ENCODE measurements at regions not wholly inside any gene's neighbourhood (a gene's known extent, or its start where the extent isn't known, plus 50 kb on each side); places are given as distances from the start of the nearest gene placed in this dataset.

- no peak for TF ChIP-seq GABPA (IDR thresholded peaks at IDR 0.05; ENCODE audit: low read depth)
- no peak for TF ChIP-seq CTCF (IDR thresholded peaks at IDR 0.05; ENCODE audit: insufficient read depth, low read length)
- no peak for TF ChIP-seq POLR2AphosphoS5 (IDR thresholded peaks at IDR 0.05; ENCODE audit: low read depth)
- TF ChIP-seq REST (IDR thresholded peaks at IDR 0.05; ENCODE audit: insufficient replicate concordance, low read depth): no peak
Measured at GRCh38 chr11:80338231-80338630, 897.4 kb upstream of the TENM4 start.

Measured in HL-60 (cell line).